ENCODE measurements at regions not wholly inside any gene's neighbourhood (a gene's known extent, or its start where the extent isn't known, plus 50 kb on each side); places are given as distances from the start of the nearest gene placed in this dataset.

GRCh38 chr12:125193376-125194152, 128.3 kb downstream of the AACS start:
- DNase-seq: peak; percentile 17

GRCh38 chr12:125194163-125194773, 129.0 kb downstream of the AACS start:
- peak; percentile 17 for DNase-seq

- no peak for DNase-seq
Measured at GRCh38 chr12:125194987-125195386, 129.8 kb downstream of the AACS start.

- DNase-seq: no peak
Measured at GRCh38 chr12:125197326-125197725, 132.1 kb downstream of the AACS start.

- no peak for DNase-seq
Measured at GRCh38 chr12:125198652-125199051, 133.4 kb downstream of the AACS start.

GRCh38 chr12:125201090-125201489, 135.9 kb downstream of the AACS start:
- DNase-seq: no peak

- DNase-seq: no peak
Measured at GRCh38 chr12:125201940-125202339, 136.7 kb downstream of the AACS start.

GRCh38 chr12:125202421-125202820, 137.2 kb downstream of the AACS start:
- no peak for DNase-seq

GRCh38 chr12:125203145-125203765, 138.0 kb downstream of the AACS start:
- DNase-seq: peak; percentile 40

- DNase-seq: no peak
Measured at GRCh38 chr12:125205386-125205785, 140.2 kb downstream of the AACS start.

- no peak for DNase-seq
Measured at GRCh38 chr12:125206711-125207110, 141.5 kb downstream of the AACS start.

GRCh38 chr12:125208334-125208733, 143.1 kb downstream of the AACS start:
- DNase-seq: no peak

- no peak for DNase-seq
Measured at GRCh38 chr12:125208942-125209341, 143.7 kb downstream of the AACS start.

GRCh38 chr12:125210104-125210755, 145.0 kb downstream of the AACS start:
- DNase-seq: no peak

- DNase-seq: peak; percentile 23
Measured at GRCh38 chr12:125211464-125211863, 146.2 kb downstream of the AACS start.

GRCh38 chr12:125214289-125214688, 149.1 kb downstream of the AACS start:
- DNase-seq: no peak

- DNase-seq: no peak
Measured at GRCh38 chr12:125216756-125217155, 151.5 kb downstream of the AACS start.

GRCh38 chr12:125217308-125217707, 152.1 kb downstream of the AACS start:
- no peak for DNase-seq

- DNase-seq: no peak
Measured at GRCh38 chr12:125218952-125219351, 153.7 kb downstream of the AACS start.

GRCh38 chr12:125220404-125221273, 155.4 kb downstream of the AACS start:
- DNase-seq: no peak

GRCh38 chr12:125221602-125222001, 156.4 kb downstream of the AACS start:
- DNase-seq: no peak

GRCh38 chr12:125222876-125223275, 157.6 kb downstream of the AACS start:
- no peak for DNase-seq

GRCh38 chr12:125225641-125226040, 160.4 kb downstream of the AACS start:
- DNase-seq: no peak

All from NCI-H1694 (cell line).